DND-41 (cell line): ENCODE measurements at regions not wholly inside any gene's neighbourhood (a gene's known extent, or its start where the extent isn't known, plus 50 kb on each side); places are given as distances from the start of the nearest gene placed in this dataset.
"Not testable (repeated sequence)": the region's sequence is repeated elsewhere in the genome, so short reads cannot be mapped to it uniquely, and the experiment has no call there.

ENCODE experiments used
- CTCF ChIP-seq: IDR thresholded peaks from 2 replicates; pipeline ENCODE4 v1.5.1; 2012; ENCODE audit warnings: borderline replicate concordance, low read length, moderate library complexity, mild to moderate bottlenecking; ENCODE audit not compliant: poor library complexity, severe bottlenecking; ENCODE audit errors: extremely low read depth
- EZH2 ChIP-seq: IDR thresholded peaks from 3 replicates; pipeline ENCODE4 v1.6.1; 2012; ENCODE audit warnings: borderline replicate concordance, low read depth, mild to moderate bottlenecking, moderate library complexity, low read length, inconsistent platforms; ENCODE audit not compliant: severe bottlenecking

- not testable (repeated sequence) for TF ChIP-seq CTCF, EZH2
Measured at GRCh38 chr6:26770941-26771666, 111.6 kb upstream of the ZNF322 start.
